ENCODE measurements at regions not wholly inside any gene's neighbourhood (a gene's known extent, or its start where the extent isn't known, plus 50 kb on each side); places are given as distances from the start of the nearest gene placed in this dataset.

- no peak for DNase-seq
Measured at GRCh38 chr7:155930061-155930460, 117.8 kb upstream of the SHH start.

- no peak for DNase-seq
Measured at GRCh38 chr7:155928583-155928982, 116.3 kb upstream of the SHH start.

- DNase-seq: no peak
Measured at GRCh38 chr7:155927905-155928304, 115.6 kb upstream of the SHH start.

- DNase-seq: no peak
Measured at GRCh38 chr7:155925682-155926081, 113.4 kb upstream of the SHH start.

- DNase-seq: no peak
Measured at GRCh38 chr7:155922067-155922816, 110.0 kb upstream of the SHH start.

- DNase-seq: no peak
Measured at GRCh38 chr7:155921804-155922066, 109.5 kb upstream of the SHH start.

- no peak for DNase-seq
Measured at GRCh38 chr7:155921086-155921803, 109.0 kb upstream of the SHH start.

- no peak for DNase-seq
Measured at GRCh38 chr7:155920068-155920461, 107.8 kb upstream of the SHH start.

- DNase-seq: no peak
Measured at GRCh38 chr7:155919391-155920067, 107.3 kb upstream of the SHH start.

GRCh38 chr7:155918720-155919390 is 106.6 kb upstream of the SHH start:
- DNase-seq: no peak

GRCh38 chr7:155917836-155918430 is 105.7 kb upstream of the SHH start:
- no peak for DNase-seq

GRCh38 chr7:155916926-155917655 is 104.8 kb upstream of the SHH start:
- no peak for DNase-seq

GRCh38 chr7:155914341-155914740 is 102.1 kb upstream of the SHH start:
- DNase-seq: no peak

GRCh38 chr7:155913719-155914118 is 101.5 kb upstream of the SHH start:
- DNase-seq: no peak

GRCh38 chr7:155913291-155913690 is 101.0 kb upstream of the SHH start:
- DNase-seq: no peak

- DNase-seq: no peak
Measured at GRCh38 chr7:155911471-155912105, 99.3 kb upstream of the SHH start.

GRCh38 chr7:155908385-155908784 is 96.1 kb upstream of the SHH start:
- no peak for DNase-seq

GRCh38 chr7:155907450-155908200 is 95.4 kb upstream of the SHH start:
- DNase-seq: no peak

GRCh38 chr7:155901176-155901575 is 88.9 kb upstream of the SHH start:
- no peak for DNase-seq

GRCh38 chr7:155899596-155899995 is 87.3 kb upstream of the SHH start:
- DNase-seq: no peak

- no peak for DNase-seq
Measured at GRCh38 chr7:155897758-155898386, 85.6 kb upstream of the SHH start.

Data from CD4-positive, alpha-beta T cell treated with Interleukin-4 for 4 hours (primary cell).